Hematopoietic multipotent progenitor cell treated with erythropoietin and hydrocortisone succinate and interleukin-3 and kit ligand, for 8 days (in vitro differentiated cells): ENCODE measurements at regions not wholly inside any gene's neighbourhood (a gene's known extent, or its start where the extent isn't known, plus 50 kb on each side); places are given as distances from the start of the nearest gene placed in this dataset.

Experiments used
- DNase-seq: peaks from one replicate; pipeline ENCODE4 v3.0.0-alpha.2; 2015

DNA sequence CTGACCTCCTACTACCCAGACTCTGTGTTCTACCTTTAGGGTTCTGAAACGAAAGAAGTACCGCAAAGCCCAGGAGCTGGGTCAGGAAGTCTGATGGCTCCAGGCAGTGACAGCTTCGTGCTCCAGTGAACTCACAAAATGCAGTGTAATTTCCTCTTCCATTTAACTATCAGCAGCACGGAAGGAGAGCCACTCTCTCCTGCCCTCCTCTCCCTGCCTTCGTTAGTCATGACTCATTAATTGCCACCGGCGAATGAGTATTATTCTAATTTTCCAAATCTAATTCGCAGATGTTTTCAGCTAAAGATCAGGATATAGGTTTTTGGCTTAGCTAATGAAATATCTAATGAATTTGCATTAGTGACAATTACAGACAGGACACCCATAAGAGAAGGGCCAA, 1262.0 kb downstream of the TYW1 start:
- DNase-seq: no peak

DNA sequence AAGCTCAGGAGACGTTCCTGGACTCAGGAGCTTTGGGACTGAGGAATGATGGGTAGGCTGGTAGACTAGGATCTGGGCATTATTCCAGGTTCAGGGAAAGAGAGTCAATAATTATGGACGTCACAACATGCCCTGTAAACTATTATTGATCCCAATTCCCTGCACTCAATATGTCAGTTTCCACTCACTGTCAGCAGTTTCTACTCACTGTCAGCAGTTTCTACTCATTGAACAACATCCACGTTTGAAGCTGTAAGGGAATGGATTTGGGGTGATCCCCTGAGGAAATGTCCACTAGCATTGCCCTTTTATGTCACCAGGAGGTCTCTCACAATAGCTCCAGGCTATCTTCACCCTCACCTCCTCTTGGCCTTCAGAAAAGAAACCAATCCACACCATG, 1268.6 kb downstream of the TYW1 start:
- DNase-seq: no peak

DNA sequence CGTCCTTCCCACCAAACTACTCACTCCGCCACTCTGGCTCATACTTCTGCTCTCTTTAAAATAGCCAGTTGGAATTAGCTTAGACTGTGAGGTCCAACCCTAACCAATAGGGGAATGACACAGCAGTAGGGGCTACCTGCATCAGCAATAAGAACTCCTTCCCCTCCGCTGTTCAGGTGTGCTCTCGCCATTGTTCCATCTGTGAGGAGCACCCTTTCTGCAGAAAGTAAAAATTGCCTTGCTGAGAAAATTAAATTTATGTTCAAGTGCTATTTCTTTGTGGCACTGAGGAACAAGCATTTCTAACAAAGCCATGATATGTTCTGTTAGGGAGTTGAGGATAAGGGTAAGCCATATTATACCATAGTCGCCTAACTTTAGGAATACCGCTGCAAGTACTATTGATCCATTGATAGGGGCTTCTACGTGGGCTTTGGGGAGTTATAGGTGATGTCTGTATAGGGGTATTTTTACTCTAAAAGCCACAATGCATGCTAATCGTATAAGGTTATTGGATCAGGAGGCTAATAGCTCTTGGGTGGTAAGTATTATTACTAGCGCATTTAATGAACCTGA, 1269.5 kb downstream of the TYW1 start:
- DNase-seq: no peak

DNA sequence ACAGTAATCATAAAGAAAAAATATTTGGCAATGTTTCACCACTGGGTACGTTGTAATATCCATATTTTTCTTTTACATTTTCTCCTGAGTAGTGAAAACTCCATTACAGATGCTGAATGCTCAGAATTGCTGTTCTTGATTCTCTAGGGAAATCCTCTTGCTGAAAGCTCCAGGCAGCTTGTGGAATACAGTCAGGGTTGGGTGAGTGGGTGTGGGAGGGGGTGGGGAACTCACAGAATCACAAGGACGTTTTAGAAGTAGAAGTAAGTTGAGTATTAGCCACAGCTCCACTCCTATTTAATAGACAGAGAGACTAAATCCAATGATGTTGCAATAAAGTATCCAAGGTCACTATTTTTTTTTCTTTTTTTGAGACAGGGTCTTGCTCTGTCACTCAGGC, 1270.9 kb downstream of the TYW1 start:
- no peak for DNase-seq

DNA sequence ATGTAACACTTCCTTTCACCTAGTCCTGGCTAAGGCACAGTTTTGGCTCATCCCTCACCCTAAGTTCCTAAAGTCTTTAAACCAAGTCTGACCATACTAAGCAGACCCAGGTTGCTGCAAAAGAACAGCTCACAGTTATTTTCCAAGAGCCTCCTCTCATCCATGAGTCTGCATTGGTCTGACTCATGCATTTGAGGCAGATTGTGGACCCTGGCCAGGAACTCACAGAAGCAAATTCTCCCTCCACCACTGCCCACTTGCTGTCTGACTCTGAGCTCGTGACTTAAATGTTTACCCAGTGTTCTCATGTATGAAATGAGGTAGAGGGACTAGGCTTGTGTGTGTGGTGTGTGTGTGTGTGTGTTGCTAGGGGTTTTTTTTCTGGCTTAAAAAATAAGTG, 1272.8 kb downstream of the TYW1 start:
- DNase-seq: no peak

DNA sequence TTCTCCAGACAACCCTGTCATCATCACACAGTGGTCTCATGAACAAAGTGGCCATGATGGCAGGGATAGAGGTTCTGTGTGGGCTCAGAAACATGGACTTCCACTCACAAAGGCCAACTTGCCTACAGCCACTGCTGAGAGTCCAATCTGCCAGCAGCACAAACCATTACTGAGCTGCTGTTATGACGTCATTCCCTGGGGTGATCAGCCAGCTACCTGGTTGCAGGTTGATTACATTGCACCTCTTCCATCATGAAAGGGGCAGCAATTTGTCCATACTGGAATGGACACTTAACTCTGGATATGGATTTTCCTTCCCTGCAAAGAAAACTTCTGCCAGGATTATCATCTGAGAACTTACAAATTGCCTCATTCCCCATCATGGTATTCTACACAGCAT, 1275.9 kb downstream of the TYW1 start:
- DNase-seq: no peak

DNA sequence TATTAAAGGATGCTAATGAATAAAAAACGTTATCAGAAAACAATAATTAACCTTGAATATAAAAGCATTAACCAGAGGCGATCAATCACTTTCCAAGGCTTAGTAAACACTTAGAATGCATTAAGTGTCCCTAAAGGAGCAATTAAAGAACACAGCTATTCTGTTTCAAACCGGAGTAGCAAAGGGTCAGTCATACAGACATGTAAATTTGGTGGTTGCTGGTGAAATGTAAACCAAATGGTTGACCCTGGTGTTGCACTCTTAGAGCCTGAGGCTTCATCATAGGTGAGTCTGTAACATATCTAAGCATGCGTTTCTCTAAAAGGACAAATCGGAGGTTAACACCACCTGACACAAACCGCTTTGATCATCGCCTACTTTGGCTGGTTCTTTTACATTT, 1280.1 kb downstream of the TYW1 start:
- DNase-seq: no peak

DNA sequence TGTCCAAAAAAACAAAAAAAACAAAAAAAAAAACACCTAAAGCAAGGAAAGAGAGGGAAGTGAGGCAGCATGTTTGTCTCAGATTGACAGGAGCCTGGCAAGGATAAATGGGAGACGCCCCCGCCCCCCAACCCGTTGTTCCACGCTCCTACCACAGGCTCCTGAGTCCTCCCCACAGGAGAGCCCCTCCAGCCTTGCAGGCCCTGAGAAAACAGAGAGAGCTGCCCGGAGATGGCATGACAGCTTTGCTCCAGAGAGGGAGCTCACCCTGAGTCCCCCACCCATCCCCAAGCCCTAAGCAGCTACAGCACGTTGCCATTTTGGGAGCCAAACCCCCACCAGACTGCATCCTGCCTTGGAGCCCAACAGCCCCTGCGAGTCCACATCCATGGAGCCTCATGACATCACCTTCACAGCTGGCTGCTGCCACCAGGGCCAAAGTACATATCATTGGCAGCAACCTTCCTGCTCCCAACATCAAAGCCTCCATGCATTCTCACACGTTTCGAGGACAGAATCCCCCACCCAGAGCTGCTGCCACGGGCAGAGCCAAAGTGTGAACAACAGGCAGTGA, 1283.3 kb downstream of the TYW1 start:
- DNase-seq: no peak

DNA sequence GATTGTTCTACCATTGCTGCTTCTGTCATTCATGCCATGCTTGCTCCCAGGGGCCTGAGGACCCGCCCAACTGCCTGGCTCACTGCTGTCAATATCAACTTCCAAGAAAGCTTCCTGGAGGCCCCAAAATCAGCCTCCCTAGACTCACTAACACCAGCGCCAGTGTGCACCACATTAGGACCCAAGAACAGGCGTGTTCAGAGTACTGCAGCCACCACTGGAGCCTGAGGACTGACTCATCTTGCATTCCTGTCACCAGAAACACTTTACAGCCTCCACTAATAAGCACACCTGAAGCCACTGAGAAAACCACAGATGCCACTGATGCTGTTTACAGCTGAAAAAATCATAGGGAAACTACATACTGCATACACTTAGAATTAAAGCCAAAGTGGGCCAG, 1284.3 kb downstream of the TYW1 start:
- DNase-seq: no peak

DNA sequence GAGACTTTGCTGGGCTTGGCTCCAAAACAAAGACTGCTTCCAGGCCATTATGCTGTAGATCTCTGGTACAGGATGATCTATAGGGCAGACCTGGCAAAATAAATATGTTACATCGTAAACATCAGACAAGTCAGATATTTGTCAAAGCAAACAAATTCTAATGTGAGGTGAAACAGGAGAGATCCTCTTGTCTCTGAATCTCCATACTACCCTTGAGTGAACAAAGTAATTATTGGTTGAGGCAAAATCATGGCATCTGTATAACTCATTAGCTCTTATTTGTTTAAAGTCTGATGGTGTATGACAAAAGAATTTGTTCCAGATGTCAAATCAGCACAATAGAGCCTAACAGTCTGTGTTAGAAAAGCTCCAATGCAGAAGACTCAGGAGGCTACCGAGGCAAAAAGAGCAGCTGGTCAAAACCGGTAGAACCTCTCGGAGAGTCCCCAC, 1291.5 kb downstream of the TYW1 start:
- no peak for DNase-seq

DNA sequence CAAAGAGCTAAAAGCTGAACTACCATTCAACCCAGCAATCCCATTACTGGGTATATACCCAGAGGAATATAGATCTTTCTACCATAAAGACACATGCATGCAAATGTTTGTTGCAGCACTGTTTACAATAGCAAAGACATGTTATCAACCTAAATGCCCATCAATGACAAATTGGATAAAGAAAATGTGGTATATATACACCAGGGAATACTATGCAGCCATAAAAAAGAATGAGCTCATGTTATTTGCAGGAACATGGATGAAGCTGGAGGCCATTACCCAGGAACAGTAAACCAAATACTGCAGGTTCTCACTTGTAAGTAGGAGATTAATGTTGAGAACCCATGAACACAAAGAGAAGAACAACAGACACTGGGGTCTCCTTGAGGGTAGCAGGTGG, 1295.1 kb downstream of the TYW1 start:
- no peak for DNase-seq

DNA sequence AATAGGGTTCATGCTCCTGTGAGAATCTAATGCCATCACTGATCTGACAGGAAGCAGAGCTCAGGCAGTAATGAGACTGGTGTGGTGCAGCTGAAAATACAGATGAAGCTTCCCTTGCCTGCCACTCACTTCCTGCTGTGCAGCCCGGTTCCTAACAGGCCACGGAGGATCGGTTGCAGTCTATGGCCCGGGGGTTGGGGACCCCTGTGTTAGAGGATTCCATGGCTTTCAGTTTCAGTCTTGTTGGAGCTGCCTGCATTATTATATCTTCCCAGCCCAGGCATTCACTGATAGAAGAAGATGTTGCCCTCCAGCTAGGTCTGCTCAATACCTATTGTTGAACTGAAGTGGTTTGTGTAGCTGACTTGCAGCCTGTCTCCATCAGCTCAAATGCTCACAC, 1298.8 kb downstream of the TYW1 start:
- no peak for DNase-seq

DNA sequence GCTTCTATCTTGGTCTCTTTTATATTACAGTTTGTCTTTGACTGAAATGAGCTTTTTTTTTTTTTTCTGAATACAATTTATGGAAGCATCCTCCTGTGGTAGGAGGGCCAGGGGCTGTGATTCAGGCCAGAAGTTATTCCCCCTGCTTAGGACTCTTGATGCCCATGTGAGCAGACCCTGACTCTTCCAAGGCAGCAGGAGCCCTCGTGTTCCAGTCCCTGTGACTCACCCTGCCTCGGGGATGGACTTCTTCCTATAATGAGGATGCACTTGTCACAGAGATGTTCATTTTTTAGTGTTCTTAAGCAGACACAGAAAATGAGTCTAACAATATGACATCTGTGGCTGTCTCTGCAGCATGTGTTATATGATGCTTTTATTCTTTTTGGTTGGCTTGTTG, 1293.7 kb upstream of the AUTS2 start:
- DNase-seq: no peak

DNA sequence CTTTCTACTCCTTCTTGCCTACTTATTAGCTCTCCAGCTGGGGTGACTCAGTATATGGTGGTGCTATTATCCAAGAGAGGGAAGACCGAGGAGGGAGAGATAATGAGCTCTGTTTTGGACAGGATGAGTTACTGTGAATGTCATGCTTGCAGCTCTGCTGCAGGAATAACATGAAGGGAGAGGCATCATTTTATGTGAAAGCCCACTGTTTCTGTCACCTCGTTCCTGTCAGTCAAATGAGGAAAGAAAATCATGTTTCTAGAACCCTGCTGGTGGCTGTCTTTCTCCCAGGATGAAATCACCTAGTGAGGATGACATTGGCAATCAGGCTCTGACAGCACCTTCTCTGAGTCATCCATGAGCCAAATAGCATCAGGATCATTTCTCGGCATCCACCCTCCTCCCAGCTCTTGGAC, 1291.6 kb upstream of the AUTS2 start:
- DNase-seq: no peak

DNA sequence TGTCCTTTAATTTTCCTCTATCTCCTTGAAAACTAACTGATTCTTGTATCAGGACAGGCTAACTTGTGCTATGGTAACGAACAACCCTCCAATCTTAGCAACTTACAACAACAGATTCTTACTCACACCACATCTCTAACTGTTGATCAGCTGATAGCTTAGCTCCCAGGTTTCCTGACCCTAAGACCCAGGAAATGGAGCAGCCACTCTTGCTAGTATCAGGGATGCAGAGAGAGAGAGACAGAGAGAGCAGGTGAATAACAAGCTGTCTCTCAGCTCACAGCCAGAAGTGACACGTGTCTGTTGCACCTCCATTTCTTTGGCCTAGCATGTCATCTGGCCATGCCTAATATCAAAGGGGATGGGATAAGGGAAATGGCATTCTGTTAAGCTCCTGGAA, 1289.0 kb upstream of the AUTS2 start:
- no peak for DNase-seq

DNA sequence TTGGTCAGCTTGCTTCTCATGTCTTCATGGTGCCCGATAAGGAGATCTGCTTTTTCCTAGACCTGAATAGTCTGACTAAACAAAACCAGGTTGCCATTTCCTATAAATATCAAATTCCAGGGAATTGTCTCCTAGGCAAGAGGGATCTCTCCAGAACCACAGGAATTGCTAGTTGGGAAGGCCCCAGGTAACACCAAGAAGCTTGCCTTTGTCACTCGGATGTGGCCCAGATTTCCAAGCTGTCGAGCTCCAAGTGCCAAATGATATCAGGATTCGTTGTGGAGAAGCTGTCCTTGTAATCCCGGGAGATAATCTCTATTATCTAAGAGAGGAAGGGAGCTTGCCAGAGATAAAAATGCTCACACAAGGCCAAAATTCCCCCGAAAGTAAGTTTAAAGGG, 1288.5 kb upstream of the AUTS2 start:
- no peak for DNase-seq

DNA sequence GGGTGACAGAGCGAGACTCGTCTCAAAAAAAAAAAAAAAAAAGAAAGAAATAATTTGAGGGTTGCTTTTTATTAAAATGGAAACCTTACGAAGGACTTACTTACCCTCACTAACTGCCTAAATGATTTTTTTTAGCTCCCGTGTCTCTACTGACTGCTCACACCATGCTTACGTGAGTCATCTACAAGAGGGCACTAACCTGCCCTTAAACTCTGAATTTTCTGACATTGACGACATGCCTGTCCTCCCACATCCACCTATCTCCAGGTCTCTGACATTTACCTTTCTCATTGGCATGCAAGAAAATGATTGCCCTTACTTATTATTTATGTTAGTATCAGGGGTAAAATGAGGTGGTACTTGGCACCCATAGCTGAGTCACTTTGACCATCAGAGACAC, 1286.3 kb upstream of the AUTS2 start:
- no peak for DNase-seq

DNA sequence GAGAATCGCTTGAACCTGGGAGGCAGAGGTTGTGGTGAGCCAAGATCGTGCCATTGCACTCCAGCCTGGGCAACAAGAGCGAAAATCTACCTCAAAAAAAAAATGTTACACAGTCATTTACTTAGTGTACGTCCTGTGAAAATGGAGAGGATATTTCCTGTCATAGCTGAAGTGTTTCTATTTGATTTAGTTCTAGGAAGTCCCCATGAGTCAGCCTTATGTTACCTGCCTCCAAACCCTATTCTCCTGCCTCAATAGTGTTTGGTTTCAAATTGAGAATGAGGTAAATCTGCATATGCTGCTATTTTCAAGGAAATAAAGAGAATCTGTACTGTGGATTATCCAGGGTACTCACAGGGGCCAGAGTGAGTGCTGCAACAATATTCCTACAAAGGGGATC, 1284.5 kb upstream of the AUTS2 start:
- no peak for DNase-seq

DNA sequence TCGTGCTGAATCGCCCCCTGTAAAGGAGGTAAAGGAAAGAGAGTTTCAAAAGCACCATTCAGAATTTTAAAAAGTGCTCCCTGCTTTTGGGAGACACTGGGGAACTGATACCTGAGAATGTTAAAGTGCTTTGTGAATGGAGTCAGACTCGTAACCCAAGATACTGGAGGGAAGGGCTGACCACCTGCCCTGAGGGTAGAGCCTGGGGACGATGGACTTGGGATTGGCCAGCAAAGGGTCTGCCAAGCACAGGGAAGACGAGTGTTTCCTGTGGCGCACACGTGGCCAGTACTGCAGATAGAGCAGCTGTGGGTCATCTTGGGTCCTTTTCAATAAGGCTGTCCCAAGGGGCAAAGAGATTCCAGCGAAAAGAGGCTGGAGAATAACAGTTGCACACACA, 1284.1 kb upstream of the AUTS2 start:
- DNase-seq: no peak

DNA sequence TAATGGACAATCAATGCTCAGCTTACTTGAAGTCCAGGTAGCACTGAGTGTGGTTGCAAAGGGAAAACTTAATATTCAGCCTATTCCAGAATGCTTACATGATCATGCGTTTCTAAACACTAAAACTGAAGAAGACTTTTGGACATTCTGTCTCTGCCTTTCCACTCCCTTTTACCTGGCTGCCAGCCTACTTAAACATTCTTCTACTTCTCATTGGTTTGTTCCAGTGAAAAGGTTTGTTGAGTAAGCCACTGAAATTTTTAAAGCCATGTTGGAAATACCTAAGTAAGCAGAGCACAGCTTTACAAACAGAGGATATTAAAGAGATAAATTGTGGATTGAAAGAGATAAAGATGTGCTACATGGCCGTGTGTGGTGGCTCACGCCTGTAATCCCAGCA, 1280.8 kb upstream of the AUTS2 start:
- DNase-seq: no peak

DNA sequence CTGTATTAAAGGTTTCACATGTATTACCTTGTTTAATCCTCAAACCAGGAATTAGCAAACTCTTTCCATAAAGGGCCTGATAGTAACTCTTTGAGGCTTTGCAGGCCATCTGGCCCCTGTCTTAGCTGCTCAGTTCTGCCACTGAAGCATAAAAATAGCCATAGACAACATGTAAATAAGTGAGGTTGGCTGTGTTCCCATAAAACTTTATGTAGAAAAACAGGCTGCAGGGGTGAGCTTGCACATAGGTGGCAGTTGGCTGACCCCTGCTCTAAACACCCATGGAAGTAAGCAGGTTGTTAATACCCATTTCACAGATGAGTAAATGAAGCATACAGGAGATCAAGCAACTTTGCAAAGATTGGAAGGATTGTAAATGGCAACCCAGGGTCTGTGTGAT, 1279.2 kb upstream of the AUTS2 start:
- no peak for DNase-seq

DNA sequence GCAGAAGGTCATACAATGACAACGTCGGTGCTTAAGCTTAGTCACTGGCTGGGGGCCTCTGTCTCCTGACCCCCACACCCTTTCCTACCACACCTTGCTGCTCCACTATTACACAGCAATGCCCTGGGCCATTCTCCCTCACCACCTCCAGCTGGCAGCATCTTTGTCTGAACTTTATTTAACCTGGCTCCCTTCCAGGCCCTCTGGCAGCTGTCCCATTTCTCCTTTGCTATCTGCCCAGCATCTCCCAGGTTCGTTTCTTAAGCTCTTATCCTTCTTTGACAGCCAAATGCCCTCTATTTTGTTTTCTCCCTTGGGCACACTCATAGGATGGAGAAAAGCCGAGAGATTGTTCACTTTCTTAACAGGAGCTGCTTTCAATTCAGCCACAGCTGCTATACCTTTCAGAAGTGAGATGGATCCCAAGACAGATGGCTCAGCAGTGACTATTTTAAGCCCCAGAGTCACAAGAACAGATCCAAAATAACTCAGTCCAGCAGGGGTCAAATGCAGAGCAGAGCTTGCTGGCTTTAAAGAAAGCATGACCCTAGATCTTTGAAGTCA, 1277.1 kb upstream of the AUTS2 start:
- DNase-seq: no peak

DNA sequence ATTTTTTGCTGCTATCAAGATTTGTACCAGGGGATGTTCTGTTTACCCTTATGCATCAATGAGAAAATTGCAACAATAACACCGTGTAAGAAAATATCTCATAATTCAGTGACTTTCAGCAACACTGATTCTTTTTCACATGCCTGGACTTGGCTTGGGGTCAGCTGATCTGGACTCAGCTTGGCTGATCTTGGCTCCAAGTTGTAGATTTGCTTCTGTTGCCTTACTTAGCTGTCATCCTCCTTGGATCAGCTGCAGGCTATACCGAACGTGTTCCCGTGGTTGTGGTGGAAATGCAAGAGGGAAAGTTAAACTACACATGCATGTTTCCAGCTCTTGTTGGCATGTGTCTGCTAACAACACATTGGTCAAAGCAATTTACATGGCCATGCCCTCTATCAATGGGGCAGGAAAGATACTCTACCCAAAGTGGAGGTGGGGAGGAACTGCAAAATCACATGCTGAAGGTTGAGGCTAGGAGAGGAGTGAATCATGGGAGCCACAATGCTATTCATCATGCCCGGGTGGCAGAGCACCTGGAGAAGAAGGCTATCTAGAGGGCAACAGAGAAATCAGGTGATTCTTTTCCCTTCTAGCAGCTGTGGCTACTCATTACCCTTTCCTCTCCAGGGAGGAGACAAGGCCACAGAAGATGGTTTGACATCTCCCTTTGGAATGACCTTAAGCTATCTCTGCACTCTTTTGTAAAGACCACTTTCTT, 1276.3 kb upstream of the AUTS2 start:
- no peak for DNase-seq

DNA sequence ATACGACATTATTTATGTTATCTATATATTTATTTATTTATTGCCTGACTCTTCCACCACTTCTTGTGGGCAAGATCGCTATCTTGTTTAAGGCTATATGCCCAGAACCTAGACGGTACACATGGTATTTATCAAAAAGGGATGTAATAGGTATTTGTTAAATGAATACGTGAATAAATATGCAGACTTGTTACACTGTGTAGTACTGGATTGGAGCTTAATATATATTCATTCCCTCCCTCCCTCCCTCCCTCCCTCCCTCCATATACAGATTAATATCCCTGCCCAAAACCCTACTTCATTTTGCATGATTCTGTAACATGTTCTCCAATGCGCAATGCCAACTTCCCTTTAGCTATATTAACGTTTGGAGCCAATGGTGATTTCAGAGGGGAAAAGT, 1273.7 kb upstream of the AUTS2 start:
- DNase-seq: no peak

DNA sequence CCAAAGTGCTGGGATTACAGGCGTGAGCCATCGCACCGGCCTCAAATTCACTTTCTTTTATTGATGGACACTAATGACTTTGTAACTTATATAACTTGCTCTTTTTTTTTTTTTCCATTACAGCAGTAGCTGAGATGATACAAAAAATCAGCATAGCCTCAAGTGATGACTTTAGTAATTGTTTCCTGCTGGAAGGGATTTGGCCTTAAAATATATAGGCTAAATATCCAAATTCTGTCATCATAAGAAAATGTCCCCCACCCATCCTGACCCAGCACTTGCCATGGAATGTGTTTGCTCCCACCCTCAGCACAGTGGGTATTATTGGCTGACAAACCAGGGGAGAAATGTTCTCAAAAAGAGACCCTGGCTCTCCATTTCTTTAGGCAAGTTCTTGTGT, 1264.1 kb upstream of the AUTS2 start:
- DNase-seq: no peak
